A549 (cell line): ENCODE measurements at regions not wholly inside any gene's neighbourhood (a gene's known extent, or its start where the extent isn't known, plus 50 kb on each side); places are given as distances from the start of the nearest gene placed in this dataset.

Source experiments
- ATAC-seq, 2 experiments: fragments of 200-7000 bp in 1 of 2; fragments of >200 bp in 1 of 2; cut with Nextera tagmentation in 1 of 2; cut with Tn5 transposase in 1 of 2; 3 replicates each; pipeline versions ENCODE4 v1.8.0 to v1.9.1; 2018 to 2020; ENCODE audit warnings: mild to moderate bottlenecking in 1 of 2, moderate library complexity in 1 of 2
- CTCF ChIA-PET: fragments of 300-600 bp; sonication (Branson Sonifier 250); formaldehyde crosslinking; extraction: SDS; loops from one replicate; lab custom pipeline; 2021; ENCODE audit warnings: antibody characterized with exemption, inconsistent platforms; lab: Yijun Ruan, JAX
- POLR2A ChIA-PET: fragments of 350-600 bp; formaldehyde crosslinking; extraction: SDS; loops from one replicate; lab custom pipeline; 2021; ENCODE audit warnings: antibody characterized with exemption, inconsistent platforms; lab: Yijun Ruan, JAX
- DNase-seq, 2 experiments: peaks; one replicate each; pipeline versions ENCODE4 v3.0.0 to v3.0.0-alpha.2; 2011 to 2016; ENCODE audit warnings: low read depth in 1 of 2, low spot score in 1 of 2
- FAIRE-seq: peaks from 2 replicates; lab custom pipeline; 2011; peaks lifted over from hg19 to GRCh38; lab: Jason Lieb, UNC
- H3K27ac ChIP-seq, 2 experiments: fragments of >200 bp; sonication (Bioruptor Twin); formaldehyde crosslinking; 3 replicates each; pipeline ENCODE4 v1.5.1; 2016 to 2017
- H3K4me1 ChIP-seq: fragments of >200 bp; sonication (Bioruptor Twin); formaldehyde crosslinking; 3 replicates; pipeline ENCODE4 v1.6.1; 2016
- H3K4me2 ChIP-seq: fragments of >200 bp; sonication (Bioruptor Twin); formaldehyde crosslinking; 3 replicates; pipeline ENCODE4 v1.6.1; 2016
- H3K4me3 ChIP-seq: fragments of >200 bp; sonication (Bioruptor Twin); formaldehyde crosslinking; 3 replicates; pipeline ENCODE4 v1.5.1; 2016
- H3K9me3 ChIP-seq: fragments of >200 bp; sonication (Bioruptor Twin); formaldehyde crosslinking; 3 replicates; pipeline ENCODE4 v1.6.1; 2016
- BHLHE40 ChIP-seq: IDR thresholded peaks from 2 replicates; pipeline ENCODE4 v1.6.1; 2012; ENCODE audit warnings: low read depth, low read length, inconsistent platforms
- CBX2 ChIP-seq: fragments of 200-600 bp; sonication (generic); IDR thresholded peaks from 2 replicates; pipeline ENCODE4 v1.6.1; 2016; ENCODE audit warnings: low read depth, mild to moderate bottlenecking, borderline replicate concordance
- CHD2 ChIP-seq: fragments of 150-350 bp; IDR thresholded peaks from 2 replicates; pipeline ENCODE4 v1.6.1; 2014; ENCODE audit warnings: low read length; ENCODE audit not compliant: partially characterized antibody
- ESRRA ChIP-seq: fragments of 150-350 bp; IDR thresholded peaks from 2 replicates; pipeline ENCODE4 v1.6.1; 2014; ENCODE audit warnings: mild to moderate bottlenecking, low read length, borderline replicate concordance
- FOSB ChIP-seq: fragments of 250-450 bp; sonication (Bioruptor Pico); IDR thresholded peaks from 2 replicates; pipeline ENCODE4 v1.5.0; 2020; ENCODE audit warnings: mild to moderate bottlenecking, moderate library complexity
- GATA3 ChIP-seq: IDR thresholded peaks from 2 replicates; pipeline ENCODE4 v1.6.1; 2012; ENCODE audit warnings: borderline replicate concordance
- HDAC2 ChIP-seq: fragments of 200-600 bp; sonication (generic); IDR thresholded peaks from 2 replicates; pipeline ENCODE4 v1.6.1; 2016
- HEYL ChIP-seq: fragments of 250-450 bp; sonication (Bioruptor Pico); IDR thresholded peaks from 2 replicates; pipeline ENCODE4 v1.8.0; 2021; ENCODE audit warnings: mild to moderate bottlenecking, moderate library complexity
- HOXA7 ChIP-seq: fragments of 250-450 bp; sonication (Bioruptor Pico); IDR thresholded peaks from 2 replicates; pipeline ENCODE4 v1.5.0; 2020; ENCODE audit warnings: mild to moderate bottlenecking, moderate library complexity
- HOXB13 ChIP-seq: fragments of 250-450 bp; sonication (Bioruptor Pico); IDR thresholded peaks from 2 replicates; pipeline ENCODE4 v1.5.0; 2020; ENCODE audit warnings: low read depth, mild to moderate bottlenecking, moderate library complexity
- HOXB5 ChIP-seq: fragments of 250-450 bp; sonication (Bioruptor Pico); IDR thresholded peaks from 2 replicates; pipeline ENCODE4 v1.5.0; 2020; ENCODE audit warnings: mild to moderate bottlenecking, moderate library complexity
- MAFK ChIP-seq: fragments of 450-650 bp; IDR thresholded peaks from 2 replicates; pipeline ENCODE4 v1.6.1; 2014; ENCODE audit not compliant: partially characterized antibody
- NFE2L2 ChIP-seq: fragments of 150-350 bp; conservative IDR thresholded peaks from 2 replicates; pipeline ENCODE4 v1.6.1; 2014; ENCODE audit warnings: low read length
- PHF8 ChIP-seq: fragments of 200-600 bp; sonication (generic); IDR thresholded peaks from 2 replicates; pipeline ENCODE4 v1.6.1; 2016; ENCODE audit warnings: low read depth, mild to moderate bottlenecking, antibody characterized with exemption, moderate library complexity, borderline replicate concordance
- POLR2A ChIP-seq: IDR thresholded peaks from 2 replicates; pipeline ENCODE4 v1.6.1; 2012; ENCODE audit warnings: mild to moderate bottlenecking, low read length
- RAD21 ChIP-seq, 2 experiments: fragments of >200 bp in 1 of 2; sonication (Bioruptor Twin) in 1 of 2; formaldehyde crosslinking in 1 of 2; IDR thresholded peaks in 1 of 2; conservative IDR thresholded peaks in 1 of 2; 2 replicates in 1 of 2; 3 replicates in 1 of 2; pipeline ENCODE4 v1.6.1; 2012 to 2018; ENCODE audit warnings: inconsistent platforms in 1 of 2
- RCOR1 ChIP-seq: fragments of 150-350 bp; IDR thresholded peaks from 2 replicates; pipeline ENCODE4 v1.6.1; 2014; ENCODE audit warnings: antibody characterized with exemption, low read length, low read depth
- RFX5 ChIP-seq: fragments of 450-650 bp; IDR thresholded peaks from 2 replicates; pipeline ENCODE4 v1.7.1; 2014; ENCODE audit warnings: antibody characterized with exemption, mild to moderate bottlenecking, moderate library complexity
- SMC3 ChIP-seq: fragments of >200 bp; sonication (Bioruptor Twin); formaldehyde crosslinking; IDR thresholded peaks from 3 replicates; pipeline ENCODE4 v1.6.1; 2018; ENCODE audit warnings: inconsistent platforms
- ZFP36 ChIP-seq: fragments of 450-650 bp; IDR thresholded peaks from 2 replicates; pipeline ENCODE4 v1.6.1; 2014; ENCODE audit warnings: borderline replicate concordance; ENCODE audit not compliant: partially characterized antibody
- ZNF302 ChIP-seq: fragments of 250-450 bp; sonication (Bioruptor Pico); IDR thresholded peaks from 2 replicates; pipeline ENCODE4 v1.9.0; 2021; ENCODE audit warnings: inconsistent platforms, mild to moderate bottlenecking, moderate library complexity
- WGBS: methylation state at CpG from one replicate; pipeline ENCODE4 v1.1.6; 2017; ENCODE audit errors: missing lambda C conversion rate; 5-methylcytosine and 5-hydroxymethylcytosine counted together
- TF ChIP-seq, protein P1 (sequence below): IDR thresholded peaks from 2 replicates; pipeline ENCODE4 v1.6.1; 2012; ENCODE audit warnings: low read depth, borderline replicate concordance
- TF ChIP-seq, protein P2 (sequence below): fragments of 250-450 bp; sonication (Bioruptor Pico); IDR thresholded peaks from 2 replicates; pipeline ENCODE4 v1.5.0; 2021; ENCODE audit warnings: mild to moderate bottlenecking, moderate library complexity, borderline replicate concordance
- TF ChIP-seq, protein P3 (sequence below): fragments of 250-450 bp; sonication (Bioruptor Pico); IDR thresholded peaks from 2 replicates; pipeline ENCODE4 v1.5.0; 2020; ENCODE audit warnings: low read depth, mild to moderate bottlenecking, moderate library complexity
- TF ChIP-seq, protein P4 (sequence below): fragments of 200-600 bp; sonication (generic); IDR thresholded peaks from 2 replicates; pipeline ENCODE4 v1.6.1; 2016; ENCODE audit warnings: antibody characterized with exemption, mild to moderate bottlenecking, moderate library complexity
- TF ChIP-seq, protein P5 (sequence below): IDR thresholded peaks from 2 replicates; pipeline ENCODE4 v1.6.1; 2012

DNA sequence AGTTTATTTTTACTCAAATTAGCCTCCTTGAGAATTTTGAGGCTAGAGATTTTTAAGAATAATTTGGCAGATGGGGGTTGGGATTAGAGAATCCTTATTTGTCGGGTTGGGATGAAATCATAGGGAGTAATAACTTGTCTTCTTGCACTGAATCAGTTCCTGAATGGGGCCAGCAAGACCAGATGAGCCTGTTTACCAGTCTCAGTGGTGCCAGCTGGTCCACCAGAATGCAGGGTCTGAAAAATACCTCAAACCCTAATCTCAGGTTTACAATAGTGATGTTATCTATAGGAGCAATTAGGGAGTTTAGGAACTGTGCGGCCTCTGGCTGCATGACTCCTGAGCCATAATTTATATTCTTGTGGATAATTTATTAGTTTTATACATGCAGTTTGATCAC is 705.9 kb upstream of the AGA start:
- Histone ChIP-seq H3K4me1 (no peaks in the 10 kb centered on the region), H3K4me2 (no peak overlapping the region), H3K27ac (no peak overlapping the region), H3K9me3 (no peaks in the 10 kb centered on the region), H3K4me3 (no peak overlapping the region)
- FAIRE-seq (no peak), DNase-seq (no peak), ATAC-seq (no peak)
- CTCF ChIA-PET, result no interaction called here
- TF ChIP-seq FOSB (CRISPR knock-in tag), result no peak
- TF ChIP-seq, protein P1, sequence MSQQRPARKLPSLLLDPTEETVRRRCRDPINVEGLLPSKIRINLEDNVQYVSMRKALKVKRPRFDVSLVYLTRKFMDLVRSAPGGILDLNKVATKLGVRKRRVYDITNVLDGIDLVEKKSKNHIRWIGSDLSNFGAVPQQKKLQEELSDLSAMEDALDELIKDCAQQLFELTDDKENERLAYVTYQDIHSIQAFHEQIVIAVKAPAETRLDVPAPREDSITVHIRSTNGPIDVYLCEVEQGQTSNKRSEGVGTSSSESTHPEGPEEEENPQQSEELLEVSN, result no peak
- TF ChIP-seq ZFP36, result no peak
- no peak for TF ChIP-seq GATA3
- no peak for TF ChIP-seq RCOR1
- no peak for TF ChIP-seq PHF8
- TF ChIP-seq HOXB5 (CRISPR knock-in tag), result no peak
- no peak for TF ChIP-seq ESRRA
- TF ChIP-seq ZNF302 (CRISPR knock-in tag), result no peak
- TF ChIP-seq, protein P2, sequence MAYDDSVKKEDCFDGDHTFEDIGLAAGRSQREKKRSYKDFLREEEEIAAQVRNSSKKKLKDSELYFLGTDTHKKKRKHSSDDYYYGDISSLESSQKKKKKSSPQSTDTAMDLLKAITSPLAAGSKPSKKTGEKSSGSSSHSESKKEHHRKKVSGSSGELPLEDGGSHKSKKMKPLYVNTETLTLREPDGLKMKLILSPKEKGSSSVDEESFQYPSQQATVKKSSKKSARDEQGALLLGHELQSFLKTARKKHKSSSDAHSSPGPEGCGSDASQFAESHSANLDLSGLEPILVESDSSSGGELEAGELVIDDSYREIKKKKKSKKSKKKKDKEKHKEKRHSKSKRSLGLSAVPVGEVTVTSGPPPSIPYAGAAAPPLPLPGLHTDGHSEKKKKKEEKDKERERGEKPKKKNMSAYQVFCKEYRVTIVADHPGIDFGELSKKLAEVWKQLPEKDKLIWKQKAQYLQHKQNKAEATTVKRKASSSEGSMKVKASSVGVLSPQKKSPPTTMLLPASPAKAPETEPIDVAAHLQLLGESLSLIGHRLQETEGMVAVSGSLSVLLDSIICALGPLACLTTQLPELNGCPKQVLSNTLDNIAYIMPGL (CRISPR knock-in tag), result no peak
- TF ChIP-seq, protein P3, sequence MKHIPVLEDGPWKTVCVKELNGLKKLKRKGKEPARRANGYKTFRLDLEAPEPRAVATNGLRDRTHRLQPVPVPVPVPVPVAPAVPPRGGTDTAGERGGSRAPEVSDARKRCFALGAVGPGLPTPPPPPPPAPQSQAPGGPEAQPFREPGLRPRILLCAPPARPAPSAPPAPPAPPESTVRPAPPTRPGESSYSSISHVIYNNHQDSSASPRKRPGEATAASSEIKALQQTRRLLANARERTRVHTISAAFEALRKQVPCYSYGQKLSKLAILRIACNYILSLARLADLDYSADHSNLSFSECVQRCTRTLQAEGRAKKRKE (CRISPR knock-in tag), result no peak
- TF ChIP-seq MAFK, result no peak
- WGBS, result 48% methylated on average over 2 of the region's 2 CpGs
- POLR2A ChIA-PET, result no interaction called here

DNA sequence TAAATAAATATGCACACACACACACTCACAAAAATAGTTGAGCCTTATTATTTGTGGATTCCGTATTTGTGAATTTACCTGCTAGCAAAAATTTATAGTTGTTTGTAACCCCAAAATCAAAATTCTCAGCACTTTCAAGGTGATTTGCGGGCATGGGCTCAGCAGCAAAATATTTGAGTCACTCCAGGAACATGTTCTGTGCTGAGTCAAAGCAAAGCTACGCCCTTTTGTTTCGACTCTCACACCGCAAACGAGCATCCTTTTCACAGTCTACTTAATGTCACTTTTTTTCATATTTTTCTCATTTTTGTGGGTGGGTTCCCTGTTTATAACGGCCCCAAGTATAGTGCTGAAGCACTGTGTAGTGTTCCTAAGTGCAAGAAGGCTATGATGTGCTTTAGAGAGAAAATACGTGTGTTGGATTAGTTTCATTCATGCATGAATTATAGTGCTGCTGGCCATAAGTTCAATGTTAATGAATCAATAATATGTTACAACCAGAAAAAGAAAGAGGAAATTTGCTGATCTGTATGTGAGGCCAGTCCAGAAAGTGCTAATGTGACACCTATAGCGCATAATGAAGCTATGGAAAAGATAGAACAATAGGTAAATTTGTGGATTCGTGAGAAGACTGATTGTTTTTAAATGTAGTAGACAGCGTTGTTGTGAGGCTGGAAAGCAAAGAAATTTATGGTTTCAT is 723.2 kb upstream of the AGA start:
- no peak overlapping the region for H3K27ac ChIP-seq
- no peak overlapping the region for H3K4me3 ChIP-seq
- ChIA-PET POLR2A (no interaction called here), CTCF (no interaction called here)
- DNase-seq (peak in 1 of 2 experiments; percentile 4), ATAC-seq (no peak), FAIRE-seq (no peak)
- H3K4me1 ChIP-seq, result no peaks in the 10 kb centered on the region
- TF ChIP-seq, protein P4, sequence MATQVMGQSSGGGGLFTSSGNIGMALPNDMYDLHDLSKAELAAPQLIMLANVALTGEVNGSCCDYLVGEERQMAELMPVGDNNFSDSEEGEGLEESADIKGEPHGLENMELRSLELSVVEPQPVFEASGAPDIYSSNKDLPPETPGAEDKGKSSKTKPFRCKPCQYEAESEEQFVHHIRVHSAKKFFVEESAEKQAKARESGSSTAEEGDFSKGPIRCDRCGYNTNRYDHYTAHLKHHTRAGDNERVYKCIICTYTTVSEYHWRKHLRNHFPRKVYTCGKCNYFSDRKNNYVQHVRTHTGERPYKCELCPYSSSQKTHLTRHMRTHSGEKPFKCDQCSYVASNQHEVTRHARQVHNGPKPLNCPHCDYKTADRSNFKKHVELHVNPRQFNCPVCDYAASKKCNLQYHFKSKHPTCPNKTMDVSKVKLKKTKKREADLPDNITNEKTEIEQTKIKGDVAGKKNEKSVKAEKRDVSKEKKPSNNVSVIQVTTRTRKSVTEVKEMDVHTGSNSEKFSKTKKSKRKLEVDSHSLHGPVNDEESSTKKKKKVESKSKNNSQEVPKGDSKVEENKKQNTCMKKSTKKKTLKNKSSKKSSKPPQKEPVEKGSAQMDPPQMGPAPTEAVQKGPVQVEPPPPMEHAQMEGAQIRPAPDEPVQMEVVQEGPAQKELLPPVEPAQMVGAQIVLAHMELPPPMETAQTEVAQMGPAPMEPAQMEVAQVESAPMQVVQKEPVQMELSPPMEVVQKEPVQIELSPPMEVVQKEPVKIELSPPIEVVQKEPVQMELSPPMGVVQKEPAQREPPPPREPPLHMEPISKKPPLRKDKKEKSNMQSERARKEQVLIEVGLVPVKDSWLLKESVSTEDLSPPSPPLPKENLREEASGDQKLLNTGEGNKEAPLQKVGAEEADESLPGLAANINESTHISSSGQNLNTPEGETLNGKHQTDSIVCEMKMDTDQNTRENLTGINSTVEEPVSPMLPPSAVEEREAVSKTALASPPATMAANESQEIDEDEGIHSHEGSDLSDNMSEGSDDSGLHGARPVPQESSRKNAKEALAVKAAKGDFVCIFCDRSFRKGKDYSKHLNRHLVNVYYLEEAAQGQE, result no peak
- no peak for TF ChIP-seq MAFK
- no peak for TF ChIP-seq HOXB13
- no peak for TF ChIP-seq CBX2
- TF ChIP-seq POLR2A, result no peak
- TF ChIP-seq HDAC2, result no peak
- TF ChIP-seq PHF8, result no peak
- no peak for TF ChIP-seq BHLHE40
- no peak for TF ChIP-seq CHD2
- TF ChIP-seq RFX5, result no peak
- no peak for TF ChIP-seq GATA3
- TF ChIP-seq, protein P5, sequence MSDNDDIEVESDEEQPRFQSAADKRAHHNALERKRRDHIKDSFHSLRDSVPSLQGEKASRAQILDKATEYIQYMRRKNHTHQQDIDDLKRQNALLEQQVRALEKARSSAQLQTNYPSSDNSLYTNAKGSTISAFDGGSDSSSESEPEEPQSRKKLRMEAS, result no peak
- TF ChIP-seq HEYL (CRISPR knock-in tag), result no peak
- TF ChIP-seq NFE2L2, result no peak
- no peak for TF ChIP-seq ESRRA
- no peak for TF ChIP-seq HOXA7 (CRISPR knock-in tag)
- no peak for TF ChIP-seq SMC3
- TF ChIP-seq RAD21 (conservative IDR thresholded peaks at IDR 0.05 in 1 of 2, IDR thresholded peaks at IDR 0.05 in 1 of 2), result no peak
- TF ChIP-seq HOXB5 (CRISPR knock-in tag), result no peak
- 19% methylated on average over 11 of the region's 11 CpGs for WGBS
- H3K4me2 ChIP-seq, result peak overlapping the region; percentile 46
- no peaks in the 10 kb centered on the region for H3K9me3 ChIP-seq
